Stimulated activated CD8-positive, alpha-beta memory T cell treated with anti-CD3 and anti-CD28 coated beads, Interleukin-2, amount 100 ng/mL, for 1 hour (primary cell): ENCODE measurements at regions not wholly inside any gene's neighbourhood (a gene's known extent, or its start where the extent isn't known, plus 50 kb on each side); places are given as distances from the start of the nearest gene placed in this dataset.

Experiments
- DNase-seq, 2 donors: peaks; one replicate each; pipeline ENCODE4 v3.0.0-alpha.2; 2020; ENCODE audit warnings: low read depth in 2 of 2

GRCh38 chr17:72342627-72343527, 222.1 kb downstream of the SOX9 start:
- DNase-seq: no peak

- no peak for DNase-seq
Measured at GRCh38 chr17:72343911-72344310, 223.1 kb downstream of the SOX9 start.

- no peak for DNase-seq
Measured at GRCh38 chr17:72344613-72345012, 223.8 kb downstream of the SOX9 start.

- no peak for DNase-seq
Measured at GRCh38 chr17:72345088-72345487, 224.3 kb downstream of the SOX9 start.

GRCh38 chr17:72345536-72345935, 224.7 kb downstream of the SOX9 start:
- DNase-seq: no peak

GRCh38 chr17:72346306-72346705, 225.5 kb downstream of the SOX9 start:
- DNase-seq: no peak

- no peak for DNase-seq
Measured at GRCh38 chr17:72349011-72349410, 228.2 kb downstream of the SOX9 start.

- no peak for DNase-seq
Measured at GRCh38 chr17:72349491-72349995, 228.7 kb downstream of the SOX9 start.

- DNase-seq: no peak
Measured at GRCh38 chr17:72350073-72350472, 229.3 kb downstream of the SOX9 start.

GRCh38 chr17:72351365-72351764, 230.5 kb downstream of the SOX9 start:
- no peak for DNase-seq

- DNase-seq: no peak
Measured at GRCh38 chr17:72351884-72352346, 231.1 kb downstream of the SOX9 start.

- DNase-seq: no peak
Measured at GRCh38 chr17:72353502-72353901, 232.7 kb downstream of the SOX9 start.

- DNase-seq: no peak
Measured at GRCh38 chr17:72354071-72354470, 233.3 kb downstream of the SOX9 start.

GRCh38 chr17:72357764-72358365, 237.0 kb downstream of the SOX9 start:
- no peak for DNase-seq

GRCh38 chr17:72358465-72358864, 237.6 kb downstream of the SOX9 start:
- DNase-seq: no peak

GRCh38 chr17:72359274-72359673, 238.5 kb downstream of the SOX9 start:
- DNase-seq: no peak

GRCh38 chr17:72359811-72360210, 239.0 kb downstream of the SOX9 start:
- DNase-seq: no peak

GRCh38 chr17:72360386-72360940, 239.6 kb downstream of the SOX9 start:
- DNase-seq: no peak

GRCh38 chr17:72361892-72362291, 241.1 kb downstream of the SOX9 start:
- DNase-seq: no peak

- no peak for DNase-seq
Measured at GRCh38 chr17:72362376-72363088, 241.7 kb downstream of the SOX9 start.

GRCh38 chr17:72363089-72363610, 242.3 kb downstream of the SOX9 start:
- DNase-seq: no peak
